Breast epithelium (tissue), 4 donors: ENCODE measurements at regions not wholly inside any gene's neighbourhood (a gene's known extent, or its start where the extent isn't known, plus 50 kb on each side); places are given as distances from the start of the nearest gene placed in this dataset.

Experiments
- DNase-seq, 2 donors: peaks; one replicate each; pipeline ENCODE4 v3.0.0-alpha.2; 2019; ENCODE audit warnings: low spot score in 2 of 2
- H3K27ac ChIP-seq, 2 donors: fragments of 200-600 bp; sonication (generic) in 1 of 2; one replicate each; pipeline ENCODE4 v1.5.1; 2016 to 2019; ENCODE audit warnings: mild to moderate bottlenecking in 1 of 2
- H3K27me3 ChIP-seq, 2 donors: fragments of 200-600 bp; sonication (generic) in 1 of 2; one replicate each; pipeline versions ENCODE4 v1.5.1 to v1.6.0; 2017 to 2019; ENCODE audit warnings: control low read depth in 1 of 2, mild to moderate bottlenecking in 1 of 2
- H3K36me3 ChIP-seq: fragments of 200-600 bp; one replicate; pipeline ENCODE4 v1.5.1; 2019
- H3K4me1 ChIP-seq, 2 donors: fragments of 200-600 bp; sonication (generic); one replicate each; pipeline ENCODE4 v1.5.1; 2016 to 2019; ENCODE audit warnings: control low read depth in 1 of 2
- H3K4me3 ChIP-seq, 3 donors: fragments of 200-600 bp; sonication (generic); 1 replicate in 2 of 3; 2 replicates in 1 of 3; pipeline ENCODE4 v1.5.1; 2016 to 2019; ENCODE audit warnings: mild to moderate bottlenecking in 3 of 3, moderate library complexity in 2 of 3
- H3K9me3 ChIP-seq, 2 donors: fragments of 200-600 bp; sonication (generic) in 1 of 2; one replicate each; pipeline ENCODE4 v1.5.1; 2016 to 2019; ENCODE audit warnings: control low read depth in 1 of 2
- POLR2A ChIP-seq: fragments of 450-650 bp; IDR thresholded peaks from one replicate; pipeline ENCODE4 v1.6.1; 2016; ENCODE audit warnings: antibody characterized with exemption, mild to moderate bottlenecking, moderate library complexity
- POLR2AphosphoS5 ChIP-seq, 3 donors: sonication (generic); formaldehyde crosslinking; IDR thresholded peaks; one replicate each; pipeline ENCODE4 v1.6.1; 2017; ENCODE audit warnings: antibody characterized with exemption in 3 of 3
- intact Hi-C: fragments of 100-400 bp; cut with DNase I; formaldehyde crosslinking; loops from one replicate; pipeline ENCODE4 v1.15.1; 2023; ENCODE audit warnings: low total_unique reads
- TF ChIP-seq, protein P1 (sequence below), 3 donors: fragments of 450-650 bp; IDR thresholded peaks; one replicate each; pipeline ENCODE4 v1.5.1; 2016 to 2017; ENCODE audit warnings: antibody characterized with exemption in 3 of 3, mild to moderate bottlenecking in 3 of 3, moderate library complexity in 3 of 3

GRCh38 chr1:101290922-101291561 is 54.2 kb downstream of the S1PR1 start:
- H3K27me3 ChIP-seq: no peaks in the 10 kb centered on the region
- no peaks in the 10 kb centered on the region for H3K36me3 ChIP-seq
- no peaks in the 10 kb centered on the region for H3K9me3 ChIP-seq
- intact Hi-C loops: no loop called here
- H3K4me1 ChIP-seq: no peaks in the 10 kb centered on the region
- H3K4me3 ChIP-seq: no peak overlapping the region
- no peak for DNase-seq
- H3K27ac ChIP-seq: no peak overlapping the region
- TF ChIP-seq, protein P1, sequence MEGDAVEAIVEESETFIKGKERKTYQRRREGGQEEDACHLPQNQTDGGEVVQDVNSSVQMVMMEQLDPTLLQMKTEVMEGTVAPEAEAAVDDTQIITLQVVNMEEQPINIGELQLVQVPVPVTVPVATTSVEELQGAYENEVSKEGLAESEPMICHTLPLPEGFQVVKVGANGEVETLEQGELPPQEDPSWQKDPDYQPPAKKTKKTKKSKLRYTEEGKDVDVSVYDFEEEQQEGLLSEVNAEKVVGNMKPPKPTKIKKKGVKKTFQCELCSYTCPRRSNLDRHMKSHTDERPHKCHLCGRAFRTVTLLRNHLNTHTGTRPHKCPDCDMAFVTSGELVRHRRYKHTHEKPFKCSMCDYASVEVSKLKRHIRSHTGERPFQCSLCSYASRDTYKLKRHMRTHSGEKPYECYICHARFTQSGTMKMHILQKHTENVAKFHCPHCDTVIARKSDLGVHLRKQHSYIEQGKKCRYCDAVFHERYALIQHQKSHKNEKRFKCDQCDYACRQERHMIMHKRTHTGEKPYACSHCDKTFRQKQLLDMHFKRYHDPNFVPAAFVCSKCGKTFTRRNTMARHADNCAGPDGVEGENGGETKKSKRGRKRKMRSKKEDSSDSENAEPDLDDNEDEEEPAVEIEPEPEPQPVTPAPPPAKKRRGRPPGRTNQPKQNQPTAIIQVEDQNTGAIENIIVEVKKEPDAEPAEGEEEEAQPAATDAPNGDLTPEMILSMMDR (IDR thresholded peaks at IDR 0.05): no peak
- TF ChIP-seq POLR2A (no peak), POLR2AphosphoS5 (IDR thresholded peaks at IDR 0.05) (no peak)

DNA sequence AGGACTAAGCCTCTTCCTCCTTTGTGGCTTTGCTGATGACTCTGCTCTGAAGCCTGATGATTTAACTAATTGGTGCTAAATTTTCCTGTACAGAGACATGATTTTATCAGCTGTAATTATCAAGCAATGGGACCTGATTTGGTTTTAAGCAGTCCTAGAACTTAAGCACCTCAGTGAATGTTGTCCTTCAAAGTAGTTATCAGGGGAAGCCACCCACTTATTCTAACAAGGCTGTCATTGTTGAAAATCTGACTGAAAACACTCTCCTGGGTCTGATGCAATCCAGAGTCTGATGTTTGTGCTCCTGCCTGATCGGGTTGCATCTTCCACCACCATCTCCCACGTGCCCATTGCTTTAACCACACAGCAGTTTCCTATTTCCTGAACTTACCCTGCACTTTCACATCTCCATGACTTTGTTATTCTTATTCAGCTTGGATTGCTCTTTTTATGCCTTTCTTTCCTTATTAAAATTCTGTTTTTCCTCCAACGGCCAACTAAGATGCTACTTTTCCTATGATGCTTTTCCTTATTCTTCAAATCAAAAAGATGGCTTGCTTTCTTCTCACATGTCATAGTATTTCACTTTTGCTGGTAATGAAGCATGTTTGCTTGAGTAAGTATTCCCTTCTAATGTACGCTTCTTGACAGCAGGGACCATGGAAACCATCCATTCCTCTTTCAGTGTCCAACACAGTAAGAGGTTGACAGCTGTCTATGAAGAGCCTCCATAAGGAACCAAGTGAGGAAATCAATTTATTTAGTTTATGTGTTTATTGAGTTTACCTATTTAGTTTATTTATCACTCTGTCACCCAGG is 55.0 kb downstream of the S1PR1 start:
- no peak overlapping the region for H3K27ac ChIP-seq
- intact Hi-C loops: no loop called here
- TF ChIP-seq, protein P1 (IDR thresholded peaks at IDR 0.05): no peak
- TF ChIP-seq POLR2AphosphoS5 (IDR thresholded peaks at IDR 0.05): no peak
- no peak for TF ChIP-seq POLR2A
- H3K4me1 ChIP-seq: no peaks in the 10 kb centered on the region
- peak in 1 of 2 donors; percentile 22 for DNase-seq
- no peak overlapping the region for H3K4me3 ChIP-seq
- no peaks in the 10 kb centered on the region for H3K27me3 ChIP-seq
- H3K36me3 ChIP-seq: no peaks in the 10 kb centered on the region
- H3K9me3 ChIP-seq: no peaks in the 10 kb centered on the region

DNA sequence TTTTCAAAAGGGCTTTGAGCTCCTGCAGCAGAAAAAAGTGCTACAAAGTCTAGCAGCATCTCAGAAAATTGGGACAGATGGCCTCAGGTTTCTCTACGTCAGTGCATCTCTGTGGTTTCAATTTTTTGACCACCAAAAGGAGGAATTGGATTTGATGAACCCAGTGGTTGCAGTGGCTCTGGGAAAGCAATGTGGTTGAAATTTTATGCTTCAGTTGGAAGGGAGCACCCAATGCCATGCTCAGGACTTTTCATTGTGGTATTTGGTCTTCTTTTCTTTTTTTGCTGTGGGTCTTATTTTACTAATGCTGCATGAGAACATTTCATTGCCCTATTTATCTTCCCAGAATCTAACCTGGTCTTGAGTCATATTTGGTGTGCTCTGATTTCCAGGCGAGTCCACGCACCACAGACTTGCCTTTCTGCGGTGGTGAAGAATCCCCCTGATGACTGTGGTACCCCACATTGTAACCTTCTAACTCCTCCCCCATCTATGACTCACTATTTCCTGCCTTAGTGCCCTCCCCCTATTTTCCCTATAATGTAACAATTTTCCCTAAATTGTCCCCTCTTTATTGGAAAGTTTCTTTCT is 56.7 kb downstream of the S1PR1 start:
- Histone ChIP-seq H3K4me3 (no peak overlapping the region), H3K27me3 (no peaks in the 10 kb centered on the region), H3K4me1 (no peaks in the 10 kb centered on the region), H3K36me3 (no peaks in the 10 kb centered on the region), H3K27ac (no peak overlapping the region), H3K9me3 (no peaks in the 10 kb centered on the region)
- DNase-seq: no peak
- no peak for TF ChIP-seq POLR2A
- TF ChIP-seq, protein P1 (IDR thresholded peaks at IDR 0.05): no peak
- TF ChIP-seq POLR2AphosphoS5 (IDR thresholded peaks at IDR 0.05): no peak
- intact Hi-C loops: no loop called here

DNA sequence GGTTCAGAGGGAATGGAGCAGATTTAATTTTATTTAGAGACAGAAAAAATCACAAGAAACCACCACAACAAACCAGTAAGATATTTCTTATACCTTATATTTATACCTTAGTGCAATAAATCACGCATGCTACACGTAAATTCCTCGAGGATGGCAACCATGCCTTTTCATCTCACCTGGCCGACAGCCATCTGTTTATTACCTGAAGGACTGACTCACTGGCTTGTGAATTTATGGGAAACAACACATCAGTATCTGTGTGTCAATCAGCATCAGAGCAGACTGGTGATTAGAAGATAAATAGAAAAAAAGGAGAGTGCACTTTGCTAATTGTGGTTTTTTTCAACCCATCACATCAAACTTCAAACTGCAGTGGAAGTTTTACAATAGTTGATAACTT is 58.4 kb downstream of the S1PR1 start:
- intact Hi-C loops: no loop called here
- Histone ChIP-seq H3K4me3 (no peak overlapping the region), H3K9me3 (no peaks in the 10 kb centered on the region), H3K4me1 (no peaks in the 10 kb centered on the region), H3K27me3 (no peaks in the 10 kb centered on the region), H3K36me3 (no peaks in the 10 kb centered on the region), H3K27ac (no peak overlapping the region)
- TF ChIP-seq POLR2A: no peak
- TF ChIP-seq, protein P1 (IDR thresholded peaks at IDR 0.05): no peak
- no peak for TF ChIP-seq POLR2AphosphoS5 (IDR thresholded peaks at IDR 0.05)
- no peak for DNase-seq

DNA sequence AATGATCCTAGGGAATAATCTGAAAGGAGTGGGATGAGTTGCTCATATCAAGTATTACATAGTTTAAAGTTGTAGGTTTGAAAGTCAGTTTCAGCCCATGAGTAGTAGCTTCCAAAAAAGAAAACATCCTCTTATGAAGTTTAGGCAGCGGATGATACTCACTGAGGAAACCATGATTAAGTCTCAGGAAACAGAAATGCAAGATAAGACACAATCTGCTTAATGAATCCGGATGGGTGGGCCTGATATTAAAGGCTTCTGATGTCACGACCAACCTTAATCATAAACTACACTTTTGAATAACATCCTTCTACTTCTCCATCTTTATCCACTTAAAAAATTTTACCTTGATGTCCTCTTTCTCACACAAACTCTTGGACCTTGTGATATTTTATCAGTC is 61.8 kb downstream of the S1PR1 start:
- no peaks in the 10 kb centered on the region for H3K27me3 ChIP-seq
- H3K27ac ChIP-seq: no peak overlapping the region
- no peak for DNase-seq
- H3K9me3 ChIP-seq: no peaks in the 10 kb centered on the region
- H3K4me1 ChIP-seq: no peaks in the 10 kb centered on the region
- H3K4me3 ChIP-seq: no peak overlapping the region
- TF ChIP-seq POLR2AphosphoS5 (IDR thresholded peaks at IDR 0.05) (no peak), POLR2A (no peak)
- TF ChIP-seq, protein P1 (IDR thresholded peaks at IDR 0.05): no peak
- intact Hi-C loops: no loop called here
- H3K36me3 ChIP-seq: no peaks in the 10 kb centered on the region
